SK-N-SH treated with all-trans-retinoic acid at 6 μM for 48 hours (cell line): ENCODE measurements at regions not wholly inside any gene's neighbourhood (a gene's known extent, or its start where the extent isn't known, plus 50 kb on each side); places are given as distances from the start of the nearest gene placed in this dataset.

Experiments
- ATAC-seq: fragments of 200-7000 bp; cut with Tn5 transposase; 3 replicates; pipeline ENCODE4 v1.9.1; 2020; ENCODE audit warnings: mild to moderate bottlenecking, moderate library complexity
- ARNTL ChIP-seq: fragments of 450-650 bp; formaldehyde crosslinking; IDR thresholded peaks from 2 replicates; pipeline ENCODE4 v1.5.0; 2020; ENCODE audit warnings: low read depth, mild to moderate bottlenecking, moderate library complexity, borderline replicate concordance
- CSDC2 ChIP-seq: fragments of 250-450 bp; sonication (Bioruptor Pico); IDR thresholded peaks from 2 replicates; pipeline ENCODE4 v1.5.0; 2020; ENCODE audit warnings: mild to moderate bottlenecking, moderate library complexity
- CSRNP3 ChIP-seq: fragments of 250-450 bp; sonication (Bioruptor Pico); IDR thresholded peaks from 2 replicates; pipeline ENCODE4 v1.5.1; 2021; ENCODE audit warnings: mild to moderate bottlenecking, moderate library complexity
- ESRRG ChIP-seq: fragments of 250-450 bp; sonication (Bioruptor Pico); IDR thresholded peaks from 2 replicates; pipeline ENCODE4 v1.6.1; 2021; ENCODE audit warnings: mild to moderate bottlenecking
- GLIS3 ChIP-seq: fragments of 250-450 bp; sonication (Bioruptor Pico); IDR thresholded peaks from 2 replicates; pipeline ENCODE4 v1.5.0; 2020; ENCODE audit warnings: mild to moderate bottlenecking, moderate library complexity
- ISL1 ChIP-seq: fragments of 250-450 bp; sonication (Bioruptor Pico); IDR thresholded peaks from 2 replicates; pipeline ENCODE4 v2.1.2; 2022; ENCODE audit warnings: mild to moderate bottlenecking, moderate library complexity
- PPARA ChIP-seq: fragments of 250-450 bp; sonication (Bioruptor Pico); IDR thresholded peaks from 2 replicates; pipeline ENCODE4 v1.5.0; 2020; ENCODE audit warnings: mild to moderate bottlenecking, borderline replicate concordance
- RARB ChIP-seq: fragments of 250-450 bp; sonication (Bioruptor Pico); IDR thresholded peaks from 2 replicates; pipeline ENCODE4 v1.8.0; 2021; ENCODE audit warnings: mild to moderate bottlenecking, moderate library complexity
- TCF4 ChIP-seq: fragments of 250-450 bp; sonication (Bioruptor Pico); IDR thresholded peaks from 2 replicates; pipeline ENCODE4 v1.8.0; 2021; ENCODE audit warnings: mild to moderate bottlenecking, moderate library complexity, borderline replicate concordance
- TOX ChIP-seq: fragments of 250-450 bp; sonication (Bioruptor Pico); IDR thresholded peaks from 2 replicates; pipeline ENCODE4 v1.8.0; 2021; ENCODE audit warnings: mild to moderate bottlenecking, moderate library complexity, borderline replicate concordance
- TSHZ2 ChIP-seq: fragments of 250-450 bp; sonication (Bioruptor Pico); IDR thresholded peaks from 2 replicates; pipeline ENCODE4 v1.5.0; 2020; ENCODE audit warnings: mild to moderate bottlenecking, moderate library complexity
- ZC3H10 ChIP-seq: fragments of 250-450 bp; sonication (Bioruptor Pico); IDR thresholded peaks from 2 replicates; pipeline ENCODE4 v1.5.1; 2021; ENCODE audit warnings: mild to moderate bottlenecking, moderate library complexity
- ZFP3 ChIP-seq: fragments of 250-450 bp; sonication (Bioruptor Pico); IDR thresholded peaks from 2 replicates; pipeline ENCODE4 v1.5.0; 2020; ENCODE audit warnings: mild to moderate bottlenecking, moderate library complexity
- ZFP30 ChIP-seq: fragments of 450-650 bp; formaldehyde crosslinking; IDR thresholded peaks from 2 replicates; pipeline ENCODE4 v1.5.0; 2022; ENCODE audit warnings: mild to moderate bottlenecking, moderate library complexity
- ZNF565 ChIP-seq: fragments of 450-650 bp; formaldehyde crosslinking; conservative IDR thresholded peaks from 2 replicates; pipeline ENCODE4 v1.5.0; 2020; ENCODE audit warnings: low read depth, mild to moderate bottlenecking, moderate library complexity
- ZNF70 ChIP-seq: fragments of 450-650 bp; formaldehyde crosslinking; IDR thresholded peaks from 2 replicates; pipeline ENCODE4 v1.5.0; 2020; ENCODE audit warnings: mild to moderate bottlenecking, moderate library complexity
- ZNF8 ChIP-seq: fragments of 450-650 bp; formaldehyde crosslinking; IDR thresholded peaks from 2 replicates; pipeline ENCODE4 v1.5.0; 2020; ENCODE audit warnings: mild to moderate bottlenecking, moderate library complexity
- TF ChIP-seq, protein P1 (sequence below): fragments of 250-450 bp; sonication (Bioruptor Pico); IDR thresholded peaks from 2 replicates; pipeline ENCODE4 v1.5.1; 2020; ENCODE audit warnings: low read depth, mild to moderate bottlenecking, moderate library complexity
- TF ChIP-seq, protein P2 (sequence below): fragments of 250-450 bp; sonication (Bioruptor Pico); IDR thresholded peaks from 2 replicates; pipeline ENCODE4 v1.8.0; 2021; ENCODE audit warnings: low read depth, mild to moderate bottlenecking, moderate library complexity, borderline replicate concordance
- TF ChIP-seq, protein P3 (sequence below): fragments of 250-450 bp; sonication (Bioruptor Pico); IDR thresholded peaks from 2 replicates; pipeline ENCODE4 v1.8.0; 2020; ENCODE audit warnings: mild to moderate bottlenecking, moderate library complexity, borderline replicate concordance

- no peak for TF ChIP-seq ZNF565 (CRISPR knock-in tag)
- no peak for TF ChIP-seq PPARA (CRISPR knock-in tag)
Observed at GRCh38 chr10:59087486-59087885, 89.0 kb upstream of the PHYHIPL start (continued).

DNA sequence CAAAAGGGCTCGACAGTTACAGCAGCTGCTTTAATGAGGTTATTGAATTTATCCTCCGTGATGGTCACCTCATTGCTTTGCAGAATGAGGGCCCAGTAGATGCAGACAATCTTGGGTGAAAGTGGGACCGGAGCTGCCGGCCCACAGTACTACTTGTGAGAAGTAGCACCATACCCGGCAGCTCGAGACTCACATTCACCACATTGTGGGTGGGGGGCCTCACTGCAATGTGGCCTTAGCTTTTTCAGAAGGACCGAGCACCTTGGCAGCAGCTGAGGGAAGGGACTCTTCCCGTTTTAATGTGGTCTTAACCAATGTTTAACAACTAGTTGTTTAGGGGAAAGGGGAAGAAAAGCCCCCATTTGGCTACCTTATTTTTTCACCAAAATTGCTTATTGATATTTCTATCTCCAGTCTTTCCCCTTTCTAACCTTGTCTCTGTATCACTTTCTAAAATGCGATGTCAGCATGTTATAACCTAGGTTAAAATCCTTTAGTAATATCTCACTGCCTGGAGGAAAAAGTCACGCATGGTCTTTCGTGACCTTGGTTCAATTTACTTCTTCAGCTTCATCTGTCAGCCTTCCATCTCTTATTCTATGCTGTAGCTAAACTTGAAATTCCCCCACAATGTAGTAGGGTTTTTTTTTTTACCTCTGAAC is 87.4 kb upstream of the PHYHIPL start:
- TF ChIP-seq, protein P1, sequence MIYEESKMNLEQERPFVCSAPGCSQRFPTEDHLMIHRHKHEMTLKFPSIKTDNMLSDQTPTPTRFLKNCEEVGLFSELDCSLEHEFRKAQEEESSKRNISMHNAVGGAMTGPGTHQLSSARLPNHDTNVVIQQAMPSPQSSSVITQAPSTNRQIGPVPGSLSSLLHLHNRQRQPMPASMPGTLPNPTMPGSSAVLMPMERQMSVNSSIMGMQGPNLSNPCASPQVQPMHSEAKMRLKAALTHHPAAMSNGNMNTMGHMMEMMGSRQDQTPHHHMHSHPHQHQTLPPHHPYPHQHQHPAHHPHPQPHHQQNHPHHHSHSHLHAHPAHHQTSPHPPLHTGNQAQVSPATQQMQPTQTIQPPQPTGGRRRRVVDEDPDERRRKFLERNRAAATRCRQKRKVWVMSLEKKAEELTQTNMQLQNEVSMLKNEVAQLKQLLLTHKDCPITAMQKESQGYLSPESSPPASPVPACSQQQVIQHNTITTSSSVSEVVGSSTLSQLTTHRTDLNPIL (CRISPR knock-in tag) = no peak
- TF ChIP-seq PPARA (CRISPR knock-in tag) (no peak), ZNF70 (CRISPR knock-in tag) (no peak), CSDC2 (CRISPR knock-in tag) (no peak), ZNF565 (CRISPR knock-in tag) (no peak), ZC3H10 (CRISPR knock-in tag) (no peak), ZNF8 (CRISPR knock-in tag) (no peak), ISL1 (CRISPR knock-in tag) (no peak), RARB (CRISPR knock-in tag) (no peak), ESRRG (CRISPR knock-in tag) (no peak), TSHZ2 (CRISPR knock-in tag) (no peak), ZFP30 (CRISPR knock-in tag) (no peak), ARNTL (CRISPR knock-in tag) (no peak), TCF4 (no peak)
- ATAC-seq = no peak

DNA sequence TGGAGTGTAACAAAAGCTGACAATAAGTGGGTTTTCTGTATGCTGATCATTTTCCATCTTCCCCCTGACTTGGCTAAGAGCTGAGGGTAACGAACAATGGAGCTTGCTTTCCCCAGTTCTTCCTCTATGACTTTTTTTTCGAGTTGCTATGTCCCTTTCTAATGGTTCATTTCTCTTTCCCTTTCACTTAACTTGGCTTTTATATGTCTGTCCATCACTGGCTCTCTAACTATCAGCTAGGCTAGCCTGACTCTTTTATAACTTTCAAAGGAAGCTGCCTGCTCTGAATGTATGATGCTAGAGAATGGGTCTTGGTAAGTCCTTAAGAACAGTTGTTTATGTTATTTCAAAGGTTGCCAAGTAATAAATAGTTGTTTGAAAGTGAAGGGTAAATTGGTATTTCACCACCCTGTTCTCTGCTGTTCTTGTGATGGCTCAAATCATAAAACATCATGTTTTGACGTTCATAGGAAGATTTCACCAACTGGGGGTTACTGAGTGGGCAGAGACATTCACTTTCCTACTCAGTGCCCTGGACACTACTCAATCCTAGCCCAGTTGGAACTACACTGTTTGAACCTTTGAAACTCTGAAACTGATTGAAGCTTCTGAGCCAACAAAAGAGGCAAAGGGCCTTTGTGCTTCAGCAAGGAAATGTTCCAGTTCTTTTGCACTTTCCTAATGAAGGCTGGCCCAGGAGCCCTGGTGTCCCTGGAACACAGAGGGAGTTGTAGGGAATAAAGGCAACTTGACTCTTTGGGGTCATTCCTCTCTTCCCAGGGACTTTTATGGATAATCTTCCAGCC is 85.4 kb upstream of the PHYHIPL start:
- TF ChIP-seq ISL1 (CRISPR knock-in tag) (no peak), ESRRG (CRISPR knock-in tag) (no peak), ZNF8 (CRISPR knock-in tag) (no peak), GLIS3 (CRISPR knock-in tag) (no peak), TCF4 (no peak), TOX (no peak), CSRNP3 (CRISPR knock-in tag) (no peak), RARB (CRISPR knock-in tag) (no peak), ZFP30 (CRISPR knock-in tag) (no peak), TSHZ2 (CRISPR knock-in tag) (no peak), ZNF70 (CRISPR knock-in tag) (no peak), CSDC2 (CRISPR knock-in tag) (no peak), PPARA (CRISPR knock-in tag) (no peak), ZFP3 (CRISPR knock-in tag) (no peak), ZNF565 (CRISPR knock-in tag) (no peak), ZC3H10 (CRISPR knock-in tag) (no peak)
- TF ChIP-seq, protein P2, sequence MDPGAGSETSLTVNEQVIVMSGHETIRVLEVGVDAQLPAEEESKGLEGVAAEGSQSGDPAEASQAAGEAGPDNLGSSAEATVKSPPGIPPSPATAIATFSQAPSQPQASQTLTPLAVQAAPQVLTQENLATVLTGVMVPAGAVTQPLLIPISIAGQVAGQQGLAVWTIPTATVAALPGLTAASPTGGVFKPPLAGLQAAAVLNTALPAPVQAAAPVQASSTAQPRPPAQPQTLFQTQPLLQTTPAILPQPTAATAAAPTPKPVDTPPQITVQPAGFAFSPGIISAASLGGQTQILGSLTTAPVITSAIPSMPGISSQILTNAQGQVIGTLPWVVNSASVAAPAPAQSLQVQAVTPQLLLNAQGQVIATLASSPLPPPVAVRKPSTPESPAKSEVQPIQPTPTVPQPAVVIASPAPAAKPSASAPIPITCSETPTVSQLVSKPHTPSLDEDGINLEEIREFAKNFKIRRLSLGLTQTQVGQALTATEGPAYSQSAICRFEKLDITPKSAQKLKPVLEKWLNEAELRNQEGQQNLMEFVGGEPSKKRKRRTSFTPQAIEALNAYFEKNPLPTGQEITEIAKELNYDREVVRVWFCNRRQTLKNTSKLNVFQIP (CRISPR knock-in tag) = no peak
- TF ChIP-seq, protein P3, sequence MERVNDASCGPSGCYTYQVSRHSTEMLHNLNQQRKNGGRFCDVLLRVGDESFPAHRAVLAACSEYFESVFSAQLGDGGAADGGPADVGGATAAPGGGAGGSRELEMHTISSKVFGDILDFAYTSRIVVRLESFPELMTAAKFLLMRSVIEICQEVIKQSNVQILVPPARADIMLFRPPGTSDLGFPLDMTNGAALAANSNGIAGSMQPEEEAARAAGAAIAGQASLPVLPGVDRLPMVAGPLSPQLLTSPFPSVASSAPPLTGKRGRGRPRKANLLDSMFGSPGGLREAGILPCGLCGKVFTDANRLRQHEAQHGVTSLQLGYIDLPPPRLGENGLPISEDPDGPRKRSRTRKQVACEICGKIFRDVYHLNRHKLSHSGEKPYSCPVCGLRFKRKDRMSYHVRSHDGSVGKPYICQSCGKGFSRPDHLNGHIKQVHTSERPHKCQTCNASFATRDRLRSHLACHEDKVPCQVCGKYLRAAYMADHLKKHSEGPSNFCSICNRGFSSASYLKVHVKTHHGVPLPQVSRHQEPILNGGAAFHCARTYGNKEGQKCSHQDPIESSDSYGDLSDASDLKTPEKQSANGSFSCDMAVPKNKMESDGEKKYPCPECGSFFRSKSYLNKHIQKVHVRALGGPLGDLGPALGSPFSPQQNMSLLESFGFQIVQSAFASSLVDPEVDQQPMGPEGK = no peak
- TF ChIP-seq, protein P1 (CRISPR knock-in tag) = no peak
- no peak for ATAC-seq
